NT2/D1 (cell line): ENCODE measurements at regions not wholly inside any gene's neighbourhood (a gene's known extent, or its start where the extent isn't known, plus 50 kb on each side); places are given as distances from the start of the nearest gene placed in this dataset.

Experiments
- SUZ12 ChIP-seq: IDR thresholded peaks from 2 replicates; pipeline ENCODE4 v1.6.1; 2011; ENCODE audit not compliant: insufficient read length, insufficient read depth; ENCODE audit errors: extremely low read depth
- YY1 ChIP-seq: IDR thresholded peaks from 2 replicates; pipeline ENCODE4 v1.6.1; 2011; ENCODE audit not compliant: insufficient read length, insufficient read depth
- ZNF274 ChIP-seq: IDR thresholded peaks from 2 replicates; pipeline ENCODE4 v1.6.1; 2011; ENCODE audit warnings: mild to moderate bottlenecking, low read depth, low read length

- TF ChIP-seq YY1: no peak
- TF ChIP-seq SUZ12: no peak
- TF ChIP-seq ZNF274: no peak
Observed at GRCh38 chr16:89037261-89038152, 56.1 kb upstream of the ACSF3 start.
